ENCODE measurements at regions not wholly inside any gene's neighbourhood (a gene's known extent, or its start where the extent isn't known, plus 50 kb on each side); places are given as distances from the start of the nearest gene placed in this dataset.

GRCh38 chr6:103617642-103618041 lies 1242.1 kb downstream of the HACE1 start:
- TF ChIP-seq CTCF (IDR thresholded peaks at IDR 0.05), result no peak
- Histone ChIP-seq H3K27ac (no peak overlapping the region), H3K4me3 (no peak overlapping the region)
- DNase-seq (ENCODE audit: low spot score), result no peak

GRCh38 chr6:103587722-103588121 lies 1272.0 kb downstream of the HACE1 start:
- H3K4me3 ChIP-seq, result no peak overlapping the region
- no peak for DNase-seq (ENCODE audit: low spot score)
- TF ChIP-seq CTCF (IDR thresholded peaks at IDR 0.05), result no peak
- no peak overlapping the region for H3K27ac ChIP-seq

GRCh38 chr6:103578115-103578514 lies 1281.6 kb downstream of the HACE1 start:
- DNase-seq (ENCODE audit: low spot score), result no peak
- H3K4me3 ChIP-seq, result no peak overlapping the region
- no peak overlapping the region for H3K27ac ChIP-seq
- TF ChIP-seq CTCF (IDR thresholded peaks at IDR 0.05), result no peak

GRCh38 chr6:103570431-103570830 lies 1289.3 kb downstream of the HACE1 start:
- DNase-seq (ENCODE audit: low spot score), result no peak
- no peak for TF ChIP-seq CTCF (IDR thresholded peaks at IDR 0.05)
- no peak overlapping the region for H3K4me3 ChIP-seq
- no peak overlapping the region for H3K27ac ChIP-seq

- H3K4me3 ChIP-seq, result no peak overlapping the region
- TF ChIP-seq CTCF (IDR thresholded peaks at IDR 0.05), result no peak
- DNase-seq (ENCODE audit: low spot score), result no peak
- H3K27ac ChIP-seq, result no peak overlapping the region
Measured at GRCh38 chr6:103554911-103555310, 1304.8 kb downstream of the HACE1 start.

GRCh38 chr6:103538381-103538780 lies 1321.3 kb downstream of the HACE1 start:
- H3K27ac ChIP-seq, result no peak overlapping the region
- TF ChIP-seq CTCF (IDR thresholded peaks at IDR 0.05), result no peak
- no peak for DNase-seq (ENCODE audit: low spot score)
- no peak overlapping the region for H3K4me3 ChIP-seq

GRCh38 chr6:103534814-103535213 lies 1324.9 kb downstream of the HACE1 start:
- no peak overlapping the region for H3K27ac ChIP-seq
- no peak for TF ChIP-seq CTCF (IDR thresholded peaks at IDR 0.05)
- no peak for DNase-seq (ENCODE audit: low spot score)
- H3K4me3 ChIP-seq, result no peak overlapping the region
